GM23338 (cell line): ENCODE measurements at regions not wholly inside any gene's neighbourhood (a gene's known extent, or its start where the extent isn't known, plus 50 kb on each side); places are given as distances from the start of the nearest gene placed in this dataset.

ENCODE experiments used
- ATAC-seq: fragments of 200-7000 bp; cut with Tn5 transposase; 3 replicates; pipeline ENCODE4 v1.9.1; 2020
- DNase-seq: peaks from one replicate; pipeline ENCODE4 v3.0.0-alpha.2; 2015; ENCODE audit warnings: low spot score
- H2AFZ ChIP-seq: fragments of 200-600 bp; sonication (generic); 2 replicates; pipeline ENCODE4 v1.8.0; 2016; ENCODE audit warnings: antibody characterized with exemption, mild to moderate bottlenecking, moderate library complexity
- H3F3A ChIP-seq: fragments of 200-600 bp; sonication (generic); replicated peaks from 2 replicates; pipeline ENCODE4 v1.8.0; 2017; ENCODE audit warnings: antibody characterized with exemption, mixed run types, low read depth
- H3K27ac ChIP-seq: fragments of 200-600 bp; sonication (generic); 2 replicates; pipeline ENCODE4 v1.6.1; 2016; ENCODE audit warnings: low read depth
- H3K27me3 ChIP-seq: fragments of 200-600 bp; sonication (generic); 2 replicates; pipeline ENCODE4 v1.8.0; 2016; ENCODE audit warnings: mild to moderate bottlenecking, mixed run types, moderate library complexity; ENCODE audit not compliant: insufficient read depth
- H3K36me3 ChIP-seq: fragments of 200-600 bp; sonication (generic); 2 replicates; pipeline ENCODE4 v1.8.0; 2016; ENCODE audit warnings: mild to moderate bottlenecking; ENCODE audit not compliant: insufficient read depth
- H3K4me1 ChIP-seq: fragments of 200-600 bp; sonication (generic); 2 replicates; pipeline ENCODE4 v1.8.0; 2016; ENCODE audit warnings: mild to moderate bottlenecking, moderate library complexity; ENCODE audit not compliant: insufficient read depth
- H3K4me2 ChIP-seq: fragments of 200-600 bp; sonication (generic); 2 replicates; pipeline ENCODE4 v1.7.1; 2017; ENCODE audit warnings: mixed run types
- H3K4me3 ChIP-seq: fragments of 200-600 bp; sonication (generic); 2 replicates; pipeline ENCODE4 v1.6.1; 2016; ENCODE audit warnings: mixed run types
- H3K79me2 ChIP-seq: fragments of 200-600 bp; sonication (generic); replicated peaks from 2 replicates; pipeline ENCODE4 v1.8.0; 2017; ENCODE audit warnings: mild to moderate bottlenecking; ENCODE audit not compliant: insufficient read depth
- H3K9me2 ChIP-seq: fragments of 200-600 bp; sonication (generic); 2 replicates; pipeline ENCODE4 v1.8.0; 2017; ENCODE audit not compliant: insufficient read depth
- H4K20me1 ChIP-seq: fragments of 200-600 bp; sonication (generic); replicated peaks from 2 replicates; pipeline ENCODE4 v1.8.0; 2017; ENCODE audit warnings: mild to moderate bottlenecking; ENCODE audit not compliant: insufficient read depth
- H3K27ac Mint-ChIP-seq: 2 replicates; pipeline ENCODE4 v1.8.0; 2020; ENCODE audit warnings: inconsistent platforms, mild to moderate bottlenecking, moderate library complexity, mixed read lengths
- H3K27me3 Mint-ChIP-seq: 3 replicates; pipeline ENCODE4 v1.8.0; 2022; ENCODE audit warnings: low read depth, mild to moderate bottlenecking, moderate library complexity, mixed read lengths, inconsistent platforms; ENCODE audit not compliant: insufficient read depth, poor library complexity
- H3K36me3 Mint-ChIP-seq: 3 replicates; pipeline ENCODE4 v1.8.0; 2021; ENCODE audit warnings: low read depth, mild to moderate bottlenecking, inconsistent platforms, moderate library complexity, mixed read lengths
- H3K4me1 Mint-ChIP-seq: 3 replicates; pipeline ENCODE4 v1.8.0; 2020; ENCODE audit warnings: mild to moderate bottlenecking, inconsistent platforms, mixed read lengths
- H3K4me3 Mint-ChIP-seq: 3 replicates; pipeline ENCODE4 v1.8.0; 2021; ENCODE audit warnings: moderate library complexity, mild to moderate bottlenecking, inconsistent platforms, mixed read lengths
- H3K9me3 Mint-ChIP-seq: 3 replicates; pipeline ENCODE4 v1.8.0; 2020; ENCODE audit warnings: moderate library complexity, mild to moderate bottlenecking, inconsistent platforms, mixed read lengths
- CREB1 ChIP-seq: fragments of 250-450 bp; sonication (Bioruptor Pico); IDR thresholded peaks from 2 replicates; pipeline ENCODE4 v1.5.0; 2020; ENCODE audit warnings: low read depth, mild to moderate bottlenecking, moderate library complexity
- ETS1 ChIP-seq: IDR thresholded peaks from 2 replicates; pipeline ENCODE4 v1.6.1; 2016; ENCODE audit warnings: antibody characterized with exemption
- EZH2 ChIP-seq: fragments of 200-600 bp; sonication (generic); IDR thresholded peaks from one replicate; pipeline ENCODE4 v1.8.0; 2017; ENCODE audit warnings: antibody characterized with exemption, mild to moderate bottlenecking, low read depth; ENCODE audit not compliant: unreplicated experiment
- JUNB ChIP-seq: IDR thresholded peaks from one replicate; pipeline ENCODE4 v1.6.1; 2016; ENCODE audit warnings: antibody characterized with exemption; ENCODE audit not compliant: unreplicated experiment
- NANOG ChIP-seq: IDR thresholded peaks from 2 replicates; pipeline ENCODE4 v1.6.1; 2016; ENCODE audit warnings: antibody characterized with exemption, borderline replicate concordance
- POLR2AphosphoS5 ChIP-seq: IDR thresholded peaks from 2 replicates; pipeline ENCODE4 v1.6.1; 2016; ENCODE audit warnings: antibody characterized with exemption, low read depth
- REST ChIP-seq: IDR thresholded peaks from one replicate; pipeline ENCODE4 v1.6.1; 2018; ENCODE audit warnings: antibody characterized with exemption; ENCODE audit not compliant: unreplicated experiment
- STAT1 ChIP-seq: IDR thresholded peaks from one replicate; pipeline ENCODE4 v1.6.1; 2016; ENCODE audit warnings: antibody characterized with exemption; ENCODE audit not compliant: unreplicated experiment
- ZNF114 ChIP-seq: fragments of 250-450 bp; sonication (Bioruptor Pico); IDR thresholded peaks from 2 replicates; pipeline ENCODE4 v1.5.0; 2020; ENCODE audit warnings: mild to moderate bottlenecking, moderate library complexity
- TF ChIP-seq, protein P1 (sequence below), 2 experiments: fragments of 200-600 bp in 1 of 2; sonication (generic) in 1 of 2; conservative IDR thresholded peaks; 2 replicates each; pipeline versions ENCODE4 v1.5.1 to v1.6.1; 2016 to 2017; ENCODE audit warnings: antibody characterized with exemption in 2 of 2, low read depth in 2 of 2, mild to moderate bottlenecking in 2 of 2, moderate library complexity in 1 of 2

DNA sequence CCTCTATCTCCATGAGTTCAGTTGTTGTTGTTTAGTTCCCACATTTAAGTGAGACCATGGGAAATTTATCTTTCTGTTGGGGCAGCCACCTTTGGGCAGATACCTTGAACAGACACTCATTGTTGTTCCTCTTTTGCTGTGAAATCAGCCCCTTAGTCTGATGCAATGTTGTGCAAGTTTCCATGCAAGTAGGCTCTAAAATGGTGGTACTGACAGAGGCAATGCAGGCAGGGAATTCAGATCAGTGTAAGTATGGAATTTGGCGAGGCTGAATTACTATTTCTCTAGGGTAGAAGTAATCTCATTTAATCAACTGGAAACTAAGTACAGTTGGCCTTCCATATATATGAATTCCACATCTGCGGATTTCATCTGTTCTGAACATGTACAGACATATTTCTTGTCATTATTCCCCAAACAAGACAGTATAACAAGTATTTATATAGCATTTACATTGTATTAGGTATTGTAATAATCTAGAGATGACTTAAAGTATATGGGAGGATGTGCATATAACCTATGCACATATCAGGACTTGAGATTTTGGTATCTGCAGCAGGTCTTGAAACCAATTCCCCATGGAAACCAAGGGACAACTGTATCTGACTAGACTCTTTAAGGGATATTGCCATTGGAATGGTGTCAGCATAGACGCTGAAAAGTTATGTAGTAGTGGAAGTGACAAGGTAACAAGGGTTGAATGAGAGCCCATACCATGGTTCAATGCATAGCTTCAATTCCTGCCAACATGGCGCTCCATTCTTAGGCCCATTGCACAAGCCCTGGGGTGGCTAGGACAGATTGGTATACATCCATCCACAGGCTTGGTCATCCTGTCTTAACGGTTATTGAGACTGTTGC lies 281.5 kb upstream of the HTR2A start:
- ATAC-seq, result no peak
- peak overlapping the region; percentile 35; the same call in 1 of the 2 replicates for H2AFZ ChIP-seq
- no peak overlapping the region for H3K4me3 ChIP-seq
- H3K4me3 Mint-ChIP-seq, result no peak overlapping the region
- H3K27me3 Mint-ChIP-seq, result no peaks in the 10 kb centered on the region
- no peaks in the 10 kb centered on the region for H3K36me3 ChIP-seq
- no peak overlapping the region for H3K4me2 ChIP-seq
- no peaks in the 10 kb centered on the region for H3K27me3 ChIP-seq
- no peak overlapping the region for H3K27ac ChIP-seq
- H3K9me3 Mint-ChIP-seq, result no peaks in the 10 kb centered on the region
- H3K9me2 ChIP-seq, result peaks cover 19% of the 10 kb centered on the region
- no peaks in the 10 kb centered on the region for H3K79me2 ChIP-seq
- DNase-seq, result no peak
- H4K20me1 ChIP-seq, result no peaks in the 10 kb centered on the region
- H3K27ac Mint-ChIP-seq, result peak overlapping the region; percentile 60; the same call in 1 of the 2 replicates
- no peaks in the 10 kb centered on the region for H3K4me1 ChIP-seq
- no peaks in the 10 kb centered on the region for H3F3A ChIP-seq
- no peaks in the 10 kb centered on the region for H3K4me1 Mint-ChIP-seq
- TF ChIP-seq, protein P1, sequence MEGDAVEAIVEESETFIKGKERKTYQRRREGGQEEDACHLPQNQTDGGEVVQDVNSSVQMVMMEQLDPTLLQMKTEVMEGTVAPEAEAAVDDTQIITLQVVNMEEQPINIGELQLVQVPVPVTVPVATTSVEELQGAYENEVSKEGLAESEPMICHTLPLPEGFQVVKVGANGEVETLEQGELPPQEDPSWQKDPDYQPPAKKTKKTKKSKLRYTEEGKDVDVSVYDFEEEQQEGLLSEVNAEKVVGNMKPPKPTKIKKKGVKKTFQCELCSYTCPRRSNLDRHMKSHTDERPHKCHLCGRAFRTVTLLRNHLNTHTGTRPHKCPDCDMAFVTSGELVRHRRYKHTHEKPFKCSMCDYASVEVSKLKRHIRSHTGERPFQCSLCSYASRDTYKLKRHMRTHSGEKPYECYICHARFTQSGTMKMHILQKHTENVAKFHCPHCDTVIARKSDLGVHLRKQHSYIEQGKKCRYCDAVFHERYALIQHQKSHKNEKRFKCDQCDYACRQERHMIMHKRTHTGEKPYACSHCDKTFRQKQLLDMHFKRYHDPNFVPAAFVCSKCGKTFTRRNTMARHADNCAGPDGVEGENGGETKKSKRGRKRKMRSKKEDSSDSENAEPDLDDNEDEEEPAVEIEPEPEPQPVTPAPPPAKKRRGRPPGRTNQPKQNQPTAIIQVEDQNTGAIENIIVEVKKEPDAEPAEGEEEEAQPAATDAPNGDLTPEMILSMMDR (conservative IDR thresholded peaks at IDR 0.05; ENCODE audit: low read depth in 2 of 2), result no peak
- TF ChIP-seq ZNF114 (no peak), ETS1 (no peak), JUNB (no peak), EZH2 (no peak), CREB1 (CRISPR knock-in tag) (no peak), NANOG (no peak), STAT1 (no peak), POLR2AphosphoS5 (no peak)
- H3K36me3 Mint-ChIP-seq, result no peaks in the 10 kb centered on the region

GRCh38 chr13:47175172-47175866 lies 278.5 kb upstream of the HTR2A start:
- H3K79me2 ChIP-seq, result no peaks in the 10 kb centered on the region
- no peaks in the 10 kb centered on the region for H3K27me3 ChIP-seq
- H3K9me2 ChIP-seq, result peaks cover 10% of the 10 kb centered on the region; the same call in 1 of the 2 replicates
- Mint-ChIP-seq H3K4me3 (no peak overlapping the region), H3K27me3 (peaks cover 2% of the 10 kb centered on the region), H3K9me3 (no peaks in the 10 kb centered on the region), H3K27ac (no peak overlapping the region), H3K36me3 (no peaks in the 10 kb centered on the region), H3K4me1 (no peaks in the 10 kb centered on the region)
- H3K4me3 ChIP-seq, result no peak overlapping the region
- H3F3A ChIP-seq, result no peaks in the 10 kb centered on the region
- no peaks in the 10 kb centered on the region for H3K36me3 ChIP-seq
- no peaks in the 10 kb centered on the region for H4K20me1 ChIP-seq
- no peak for ATAC-seq
- no peak for DNase-seq
- no peak overlapping the region for H2AFZ ChIP-seq
- H3K4me1 ChIP-seq, result no peaks in the 10 kb centered on the region
- H3K4me2 ChIP-seq, result no peak overlapping the region
- no peak overlapping the region for H3K27ac ChIP-seq
- TF ChIP-seq STAT1 (no peak), REST (no peak)
